SK-N-SH (cell line): ENCODE measurements at regions not wholly inside any gene's neighbourhood (a gene's known extent, or its start where the extent isn't known, plus 50 kb on each side); places are given as distances from the start of the nearest gene placed in this dataset.

ENCODE experiments used
- CTCF ChIA-PET: fragments of 300-600, 350-600 bp; formaldehyde crosslinking; extraction: SDS; loops from one replicate; lab custom pipeline; 2021; lab: Yijun Ruan, JAX
- POLR2A ChIA-PET: fragments of 350-600 bp; sonication (Branson Sonifier 250); formaldehyde crosslinking; extraction: SDS; loops from one replicate; lab custom pipeline; 2020; ENCODE audit warnings: antibody characterized with exemption, inconsistent platforms; lab: Yijun Ruan, JAX
- DNase-seq: peaks from one replicate; pipeline ENCODE4 v3.0.0; 2012
- H2AFZ ChIP-seq: fragments of 200-600 bp; sonication (generic); 2 replicates; pipeline ENCODE4 v1.8.1; 2016; ENCODE audit warnings: antibody characterized with exemption, mild to moderate bottlenecking, low read depth
- H3F3A ChIP-seq: fragments of 200-600 bp; sonication (generic); replicated peaks from 2 replicates; pipeline ENCODE3; 2016; ENCODE audit warnings: antibody characterized with exemption, mild to moderate bottlenecking; ENCODE audit not compliant: insufficient read depth
- H3K27ac ChIP-seq, 2 experiments: fragments of 200-500 bp in 1 of 2; fragments of 200-600 bp in 1 of 2; sonication (Bioruptor generic) in 1 of 2; sonication (generic), shearing (Covaris generic) in 1 of 2; 2 replicates each; pipeline versions ENCODE4 v1.5.1 to v1.6.1; 2014 to 2016; ENCODE audit warnings: low read depth in 2 of 2, inconsistent platforms in 1 of 2, low read length in 1 of 2, mild to moderate bottlenecking in 1 of 2, mixed read lengths in 1 of 2
- H3K27me3 ChIP-seq: fragments of 200-600 bp; sonication (generic), shearing (Covaris generic); 2 replicates; pipeline ENCODE4 v1.6.1; 2016; ENCODE audit warnings: mixed run types; ENCODE audit not compliant: insufficient read depth
- H3K36me3 ChIP-seq, 2 experiments: fragments of 200-500 bp in 1 of 2; fragments of 200-600 bp in 1 of 2; sonication (Bioruptor generic) in 1 of 2; sonication (generic) in 1 of 2; replicated peaks in 1 of 2; 2 replicates each; pipeline versions ENCODE3 to v1.5.1; 2014 to 2016; ENCODE audit warnings: low read length in 1 of 2, mild to moderate bottlenecking in 1 of 2; ENCODE audit not compliant: insufficient read depth in 2 of 2, control insufficient read depth in 1 of 2
- H3K4me1 ChIP-seq, 2 experiments: fragments of 200-500 bp in 1 of 2; fragments of 200-600 bp in 1 of 2; sonication (Bioruptor generic) in 1 of 2; sonication (generic), shearing (Covaris generic) in 1 of 2; 2 replicates each; pipeline versions ENCODE4 v1.5.1 to v1.6.1; 2014 to 2016; ENCODE audit warnings: low read depth in 1 of 2, low read length in 1 of 2, mixed run types in 1 of 2; ENCODE audit not compliant: insufficient read depth in 2 of 2, control insufficient read depth in 1 of 2
- H3K4me2 ChIP-seq: fragments of 200-600 bp; sonication (generic), shearing (Covaris generic); 2 replicates; pipeline ENCODE4 v1.6.1; 2017; ENCODE audit warnings: mixed run types
- H3K4me3 ChIP-seq, 2 experiments: fragments of 200-500 bp in 1 of 2; fragments of 200-600 bp in 1 of 2; sonication (Bioruptor generic) in 1 of 2; sonication (generic), shearing (Covaris generic) in 1 of 2; 2 replicates each; pipeline versions ENCODE4 v1.5.1 to v1.8.1; 2014 to 2016; ENCODE audit warnings: low read depth in 2 of 2, inconsistent platforms in 1 of 2, low read length in 1 of 2, mild to moderate bottlenecking in 1 of 2, mixed read lengths in 1 of 2, moderate library complexity in 1 of 2
- H3K79me2 ChIP-seq: fragments of 200-600 bp; sonication (generic); 2 replicates; pipeline ENCODE4 v1.8.1; 2017; ENCODE audit warnings: mild to moderate bottlenecking; ENCODE audit not compliant: insufficient read depth
- H3K9ac ChIP-seq: fragments of 200-600 bp; sonication (generic); 2 replicates; pipeline ENCODE4 v1.6.1; 2017; ENCODE audit warnings: mixed run types
- H3K9me2 ChIP-seq: fragments of 200-600 bp; sonication (generic); 2 replicates; pipeline ENCODE4 v1.6.1; 2017; ENCODE audit warnings: mixed run types
- H3K9me3 ChIP-seq: fragments of 200-600 bp; sonication (generic); 2 replicates; pipeline ENCODE4 v1.6.1; 2017; ENCODE audit warnings: mixed run types, mild to moderate bottlenecking, moderate library complexity
- H4K20me1 ChIP-seq: fragments of 200-600 bp; sonication (generic); 2 replicates; pipeline ENCODE4 v1.6.1; 2017; ENCODE audit warnings: mild to moderate bottlenecking, mixed run types; ENCODE audit not compliant: insufficient read depth
- CHD2 ChIP-seq: fragments of 150-350 bp; IDR thresholded peaks from 2 replicates; pipeline ENCODE4 v1.6.1; 2018; ENCODE audit warnings: low read length; ENCODE audit not compliant: partially characterized antibody
- EP300 ChIP-seq, 2 experiments: IDR thresholded peaks; 2 replicates each; pipeline versions ENCODE4 v1.4.0 to v1.6.1; 2012; ENCODE audit warnings: borderline replicate concordance in 1 of 2, low read depth in 1 of 2, low read length in 1 of 2
- EZH2phosphoT487 ChIP-seq: fragments of 200-600 bp; sonication (generic); IDR thresholded peaks from 2 replicates; pipeline ENCODE4 v1.6.1; 2017; ENCODE audit warnings: low read depth, mixed run types, mild to moderate bottlenecking, antibody characterized with exemption, moderate library complexity, borderline replicate concordance
- FOXJ3 ChIP-seq: sonication (generic); formaldehyde crosslinking; IDR thresholded peaks from 2 replicates; pipeline ENCODE4 v1.5.1; 2020; ENCODE audit warnings: mild to moderate bottlenecking, missing genetic modification reagents
- GABPA ChIP-seq: IDR thresholded peaks from 2 replicates; pipeline ENCODE4 v1.4.0; 2012; ENCODE audit warnings: low read depth, mild to moderate bottlenecking
- GATA2 ChIP-seq: sonication (generic); formaldehyde crosslinking; IDR thresholded peaks from 2 replicates; pipeline ENCODE4 v1.5.0; 2020; ENCODE audit warnings: mild to moderate bottlenecking, missing genetic modification reagents
- IRF3 ChIP-seq: fragments of 150-350 bp; IDR thresholded peaks from 2 replicates; pipeline ENCODE4 v1.6.1; 2016; ENCODE audit warnings: mild to moderate bottlenecking, low read depth, low read length
- JUND ChIP-seq: IDR thresholded peaks from 2 replicates; pipeline ENCODE4 v1.4.0; 2012
- MXI1 ChIP-seq: IDR thresholded peaks from 2 replicates; pipeline ENCODE4 v1.6.1; 2012; ENCODE audit warnings: mild to moderate bottlenecking, low read depth, low read length, improper control_type of control experiment
- PBX3 ChIP-seq: IDR thresholded peaks from 2 replicates; pipeline ENCODE4; 2012
- POLR2AphosphoS5 ChIP-seq: IDR thresholded peaks from 2 replicates; pipeline ENCODE4 v1.6.1; 2012; ENCODE audit warnings: low read depth, low read length
- RAD21 ChIP-seq: IDR thresholded peaks from 2 replicates; pipeline ENCODE4 v1.6.1; 2012; ENCODE audit warnings: mild to moderate bottlenecking, low read length
- RFX5 ChIP-seq: IDR thresholded peaks from 2 replicates; pipeline ENCODE4 v1.6.1; 2012; ENCODE audit warnings: mild to moderate bottlenecking, improper control_type of control experiment, low read length
- SIN3A ChIP-seq: IDR thresholded peaks from 2 replicates; pipeline ENCODE4 v1.6.1; 2012; ENCODE audit warnings: low read depth, mild to moderate bottlenecking, low read length, moderate library complexity, borderline replicate concordance
- SMC3 ChIP-seq: IDR thresholded peaks from 2 replicates; pipeline ENCODE4 v1.6.1; 2012; ENCODE audit warnings: low read depth, low read length, improper control_type of control experiment
- TAF1 ChIP-seq: IDR thresholded peaks from 2 replicates; pipeline ENCODE4 v1.6.1; 2012; ENCODE audit warnings: low read depth, mild to moderate bottlenecking, low read length, moderate library complexity, borderline replicate concordance
- TCF12 ChIP-seq: IDR thresholded peaks from 2 replicates; pipeline ENCODE4 v1.4.0; 2012
- TEAD4 ChIP-seq: IDR thresholded peaks from 2 replicates; pipeline ENCODE4 v1.4.0; 2012; ENCODE audit warnings: mild to moderate bottlenecking, borderline replicate concordance; ENCODE audit not compliant: insufficient read depth
- YY1 ChIP-seq: IDR thresholded peaks from 2 replicates; pipeline ENCODE4 v1.4.0; 2012; ENCODE audit warnings: low read depth, mild to moderate bottlenecking
- ZBTB33 ChIP-seq: IDR thresholded peaks from 2 replicates; pipeline ENCODE4 v1.4.0; 2012; ENCODE audit warnings: low read depth, borderline replicate concordance
- WGBS: methylation state at CpG from one replicate; pipeline ENCODE4 v1.1.6; 2017; ENCODE audit warnings: low lambda C conversion rate; 5-methylcytosine and 5-hydroxymethylcytosine counted together

GRCh38 chr18:75845413-75845812 is 417.9 kb upstream of the SMIM21 start:
- Histone ChIP-seq H3K9ac (no peak overlapping the region), H3K79me2 (no peaks in the 10 kb centered on the region), H3K4me2 (no peak overlapping the region)

GRCh38 chr18:75844146-75844545 is 416.6 kb upstream of the SMIM21 start:
- H3F3A ChIP-seq, result no peaks in the 10 kb centered on the region
- no peaks in the 10 kb centered on the region; the same call in 1 of the 2 replicates for H3K9me3 ChIP-seq
- no peaks in the 10 kb centered on the region for H3K27me3 ChIP-seq
- no peak for DNase-seq
- no peaks in the 10 kb centered on the region for H3K4me1 ChIP-seq
- CTCF ChIA-PET, result no interaction called here
- no peaks in the 10 kb centered on the region for H3K36me3 ChIP-seq
- H3K4me2 ChIP-seq, result no peak overlapping the region
- 27% methylated on average over 3 of the region's 3 CpGs for WGBS
- H2AFZ ChIP-seq, result no peak overlapping the region
- H3K27ac ChIP-seq, result no peak overlapping the region
- H3K79me2 ChIP-seq, result no peaks in the 10 kb centered on the region
- H3K9ac ChIP-seq, result no peak overlapping the region
- no peak for TF ChIP-seq TEAD4
- no peak for TF ChIP-seq MXI1
- TF ChIP-seq TAF1, result no peak
- TF ChIP-seq YY1, result no peak
- TF ChIP-seq POLR2AphosphoS5, result no peak
- no peak for TF ChIP-seq RAD21
- TF ChIP-seq GABPA, result no peak
- no peak for TF ChIP-seq FOXJ3
- TF ChIP-seq ZBTB33, result no peak
- TF ChIP-seq TCF12, result no peak
- no peak for TF ChIP-seq CHD2
- no peak for TF ChIP-seq GATA2 (CRISPR knock-in tag)
- TF ChIP-seq RFX5, result no peak
- no peak for TF ChIP-seq EZH2phosphoT487
- no peak for TF ChIP-seq PBX3
- TF ChIP-seq, all 33 proteins: peak for 0
- POLR2A ChIA-PET, result no interaction called here
- no peaks in the 10 kb centered on the region for H3K9me2 ChIP-seq
- H4K20me1 ChIP-seq, result no peaks in the 10 kb centered on the region
- H3K4me3 ChIP-seq, result no peak overlapping the region

More at GRCh38 chr18:75845413-75845812, 417.9 kb upstream of the SMIM21 start:
- Histone ChIP-seq H2AFZ (no peak overlapping the region), H3K27me3 (no peaks in the 10 kb centered on the region), H3K9me3 (no peaks in the 10 kb centered on the region; the same call in 1 of the 2 replicates), H3K4me3 (no peak overlapping the region), H3K4me1 (no peaks in the 10 kb centered on the region), H3F3A (no peaks in the 10 kb centered on the region), H3K9me2 (no peaks in the 10 kb centered on the region), H3K36me3 (no peaks in the 10 kb centered on the region), H4K20me1 (no peaks in the 10 kb centered on the region), H3K27ac (no peak overlapping the region)
- no peak for DNase-seq
- ChIA-PET CTCF (no interaction called here), POLR2A (no interaction called here)
- 31% methylated on average over 3 of the region's 3 CpGs for WGBS
- TF ChIP-seq IRF3 (no peak), SIN3A (no peak), SMC3 (no peak), JUND (no peak), EP300 (IDR thresholded peaks at IDR 0.05; ENCODE audit: borderline replicate concordance in 1 of 2, low read depth in 1 of 2, low read length in 1 of 2) (no peak), PBX3 (no peak)
